ENCODE measurements at regions not wholly inside any gene's neighbourhood (a gene's known extent, or its start where the extent isn't known, plus 50 kb on each side); places are given as distances from the start of the nearest gene placed in this dataset.

- no peak overlapping the region for H3K4me3 ChIP-seq (ENCODE audit: low read depth, low read length)
- no peak for DNase-seq (ENCODE audit: low read depth, low spot score)
- TF ChIP-seq, protein P1, sequence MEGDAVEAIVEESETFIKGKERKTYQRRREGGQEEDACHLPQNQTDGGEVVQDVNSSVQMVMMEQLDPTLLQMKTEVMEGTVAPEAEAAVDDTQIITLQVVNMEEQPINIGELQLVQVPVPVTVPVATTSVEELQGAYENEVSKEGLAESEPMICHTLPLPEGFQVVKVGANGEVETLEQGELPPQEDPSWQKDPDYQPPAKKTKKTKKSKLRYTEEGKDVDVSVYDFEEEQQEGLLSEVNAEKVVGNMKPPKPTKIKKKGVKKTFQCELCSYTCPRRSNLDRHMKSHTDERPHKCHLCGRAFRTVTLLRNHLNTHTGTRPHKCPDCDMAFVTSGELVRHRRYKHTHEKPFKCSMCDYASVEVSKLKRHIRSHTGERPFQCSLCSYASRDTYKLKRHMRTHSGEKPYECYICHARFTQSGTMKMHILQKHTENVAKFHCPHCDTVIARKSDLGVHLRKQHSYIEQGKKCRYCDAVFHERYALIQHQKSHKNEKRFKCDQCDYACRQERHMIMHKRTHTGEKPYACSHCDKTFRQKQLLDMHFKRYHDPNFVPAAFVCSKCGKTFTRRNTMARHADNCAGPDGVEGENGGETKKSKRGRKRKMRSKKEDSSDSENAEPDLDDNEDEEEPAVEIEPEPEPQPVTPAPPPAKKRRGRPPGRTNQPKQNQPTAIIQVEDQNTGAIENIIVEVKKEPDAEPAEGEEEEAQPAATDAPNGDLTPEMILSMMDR (IDR thresholded peaks at IDR 0.05; ENCODE audit: low read depth, low read length): no peak
- in situ Hi-C loops (cut with HindIII; ENCODE audit: low sequenced_read_pairs): no loop called here
Measured at GRCh38 chr2:225340923-225341322, 58.6 kb upstream of the NYAP2 start.

DNA sequence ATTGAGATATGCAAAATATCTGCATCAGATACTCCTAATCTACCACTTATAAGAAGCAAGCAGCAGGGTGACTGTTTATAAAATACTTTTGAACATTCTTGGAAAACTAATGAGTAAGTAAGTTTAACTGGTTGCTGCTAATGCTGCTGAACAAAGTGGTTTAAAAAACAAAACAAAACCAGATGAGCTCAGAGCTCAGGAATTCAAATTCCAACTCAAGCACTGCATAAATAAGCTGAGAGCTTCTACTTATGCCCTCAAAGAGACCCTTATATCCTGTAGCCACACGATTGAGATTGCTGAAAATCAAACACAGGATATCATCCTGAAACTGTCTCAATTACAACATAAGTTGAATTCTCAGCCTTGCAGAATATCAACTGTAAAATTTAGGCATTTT is 62.3 kb upstream of the NYAP2 start:
- H3K4me3 ChIP-seq (ENCODE audit: low read depth, low read length): no peak overlapping the region
- DNase-seq (ENCODE audit: low read depth, low spot score): peak; percentile 92
- in situ Hi-C loops (cut with HindIII; ENCODE audit: low sequenced_read_pairs): no loop called here
- TF ChIP-seq, protein P1 (IDR thresholded peaks at IDR 0.05; ENCODE audit: low read depth, low read length): no peak

DNA sequence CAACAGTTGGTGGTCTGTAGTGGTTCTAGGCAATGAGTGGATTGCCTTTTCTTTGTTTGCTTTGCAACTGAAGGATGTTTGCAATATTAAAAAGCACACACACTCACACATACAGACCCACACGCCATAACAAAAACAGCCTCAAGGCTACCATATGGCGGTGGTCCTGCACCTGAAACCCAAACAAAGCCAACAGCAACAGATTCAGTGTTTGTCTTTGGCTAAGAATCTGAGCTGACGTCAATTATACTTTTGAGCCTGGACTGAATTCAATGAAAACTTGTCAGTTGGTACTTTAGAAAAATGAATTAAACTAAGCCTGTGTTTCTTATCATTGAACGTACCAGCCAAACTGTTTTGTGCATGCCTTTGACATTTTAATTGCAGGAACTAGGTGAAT is 65.0 kb upstream of the NYAP2 start:
- H3K4me3 ChIP-seq (ENCODE audit: low read depth, low read length): no peak overlapping the region
- peak; percentile 85 for DNase-seq (ENCODE audit: low read depth, low spot score)
- in situ Hi-C loops (cut with HindIII; ENCODE audit: low sequenced_read_pairs): no loop called here
- TF ChIP-seq, protein P1 (IDR thresholded peaks at IDR 0.05; ENCODE audit: low read depth, low read length): no peak

DNA sequence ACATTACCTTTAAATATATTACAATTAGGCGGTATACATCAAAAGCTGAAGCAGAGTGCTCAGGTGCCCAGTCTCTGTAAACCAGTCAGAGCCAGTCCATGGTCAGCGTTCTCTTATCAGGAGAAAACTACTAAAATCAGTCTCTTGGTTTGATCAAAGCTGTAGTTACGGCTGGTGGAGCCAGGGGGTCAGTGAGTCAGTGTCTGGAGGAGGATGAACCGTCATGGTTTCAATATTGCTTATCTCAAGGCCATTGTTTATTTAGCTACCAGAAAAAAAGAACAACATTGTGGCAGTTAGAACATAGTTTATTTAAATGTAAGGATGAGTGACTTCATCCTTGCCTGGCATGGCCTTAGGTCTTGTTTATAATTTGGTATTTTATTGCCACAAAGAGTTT is 71.3 kb upstream of the NYAP2 start:
- H3K4me3 ChIP-seq (ENCODE audit: low read depth, low read length): no peak overlapping the region
- TF ChIP-seq, protein P1 (IDR thresholded peaks at IDR 0.05; ENCODE audit: low read depth, low read length): no peak
- in situ Hi-C loops (cut with HindIII; ENCODE audit: low sequenced_read_pairs): no loop called here
- DNase-seq (ENCODE audit: low read depth, low spot score): peak; percentile 64

- in situ Hi-C loops (cut with HindIII; ENCODE audit: low sequenced_read_pairs): no loop called here
- no peak overlapping the region for H3K4me3 ChIP-seq (ENCODE audit: low read depth, low read length)
- peak; percentile 44 for DNase-seq (ENCODE audit: low read depth, low spot score)
- TF ChIP-seq, protein P1 (IDR thresholded peaks at IDR 0.05; ENCODE audit: low read depth, low read length): no peak
Measured at GRCh38 chr2:225326969-225327368, 72.5 kb upstream of the NYAP2 start.

GRCh38 chr2:225319872-225320271 is 79.6 kb upstream of the NYAP2 start:
- in situ Hi-C loops (cut with HindIII; ENCODE audit: low sequenced_read_pairs): no loop called here

More at GRCh38 chr2:225319872-225320271, 79.6 kb upstream of the NYAP2 start:
- no peak for DNase-seq (ENCODE audit: low read depth, low spot score)
- no peak overlapping the region for H3K4me3 ChIP-seq (ENCODE audit: low read depth, low read length)
- TF ChIP-seq, protein P1 (IDR thresholded peaks at IDR 0.05; ENCODE audit: low read depth, low read length): no peak

Measured in astrocyte of the spinal cord (primary cell).